ENCODE measurements at regions not wholly inside any gene's neighbourhood (a gene's known extent, or its start where the extent isn't known, plus 50 kb on each side); places are given as distances from the start of the nearest gene placed in this dataset.

GRCh38 chr10:33067917-33068316 is 109.9 kb upstream of the ITGB1 start:
- DNase-seq = no peak
- no CpG with 5 or more reads among the region's 2 CpGs for WGBS (ENCODE audit: insufficient coverage, low lambda C conversion rate)
- no peak overlapping the region for H3K4me3 ChIP-seq (ENCODE audit: low read length)
- H3K36me3 ChIP-seq (ENCODE audit: control insufficient read depth, insufficient read depth, low read length) = no peaks in the 10 kb centered on the region
- H3K4me1 ChIP-seq (ENCODE audit: control insufficient read depth, insufficient read depth, low read length) = no peaks in the 10 kb centered on the region
- no peaks in the 10 kb centered on the region for H3K27me3 ChIP-seq (ENCODE audit: control insufficient read depth, insufficient read depth, low read length)
- no peak overlapping the region for H3K27ac ChIP-seq (ENCODE audit: low read length)
- no peaks in the 10 kb centered on the region for H3K9me3 ChIP-seq (ENCODE audit: control insufficient read depth, low read depth, low read length)

GRCh38 chr10:33067481-33067880 is 109.5 kb upstream of the ITGB1 start:
- H3K4me3 ChIP-seq (ENCODE audit: low read length) = no peak overlapping the region
- no peaks in the 10 kb centered on the region for H3K36me3 ChIP-seq (ENCODE audit: control insufficient read depth, insufficient read depth, low read length)
- H3K4me1 ChIP-seq (ENCODE audit: control insufficient read depth, insufficient read depth, low read length) = no peaks in the 10 kb centered on the region
- no peaks in the 10 kb centered on the region for H3K9me3 ChIP-seq (ENCODE audit: control insufficient read depth, low read depth, low read length)
- DNase-seq = no peak
- H3K27ac ChIP-seq (ENCODE audit: low read length) = no peak overlapping the region
- no peaks in the 10 kb centered on the region for H3K27me3 ChIP-seq (ENCODE audit: control insufficient read depth, insufficient read depth, low read length)
- 100% methylated on average over 1 of the region's 2 CpGs for WGBS (ENCODE audit: insufficient coverage, low lambda C conversion rate)

GRCh38 chr10:33066558-33067236 is 108.7 kb upstream of the ITGB1 start:
- Histone ChIP-seq H3K27ac (ENCODE audit: low read length) (no peak overlapping the region), H3K27me3 (ENCODE audit: control insufficient read depth, insufficient read depth, low read length) (no peaks in the 10 kb centered on the region), H3K4me1 (ENCODE audit: control insufficient read depth, insufficient read depth, low read length) (no peaks in the 10 kb centered on the region), H3K9me3 (ENCODE audit: control insufficient read depth, low read depth, low read length) (no peaks in the 10 kb centered on the region), H3K4me3 (ENCODE audit: low read length) (no peak overlapping the region), H3K36me3 (ENCODE audit: control insufficient read depth, insufficient read depth, low read length) (no peaks in the 10 kb centered on the region)
- no peak for DNase-seq
- WGBS (ENCODE audit: insufficient coverage, low lambda C conversion rate) = 48% methylated on average over 2 of the region's 9 CpGs

GRCh38 chr10:33065111-33065510 is 107.1 kb upstream of the ITGB1 start:
- WGBS (ENCODE audit: insufficient coverage, low lambda C conversion rate) = 100% methylated on average over 1 of the region's 1 CpG
- Histone ChIP-seq H3K4me1 (ENCODE audit: control insufficient read depth, insufficient read depth, low read length) (no peaks in the 10 kb centered on the region), H3K27me3 (ENCODE audit: control insufficient read depth, insufficient read depth, low read length) (no peaks in the 10 kb centered on the region), H3K36me3 (ENCODE audit: control insufficient read depth, insufficient read depth, low read length) (no peaks in the 10 kb centered on the region), H3K4me3 (ENCODE audit: low read length) (no peak overlapping the region), H3K27ac (ENCODE audit: low read length) (no peak overlapping the region), H3K9me3 (ENCODE audit: control insufficient read depth, low read depth, low read length) (no peaks in the 10 kb centered on the region)
- no peak for DNase-seq

- DNase-seq = no peak
- no CpG with 5 or more reads among the region's 1 CpG for whole genome bisulfite sequencing (ENCODE audit: insufficient coverage, low lambda C conversion rate)
- Histone ChIP-seq H3K4me3 (ENCODE audit: low read length) (no peak overlapping the region), H3K4me1 (ENCODE audit: control insufficient read depth, insufficient read depth, low read length) (no peaks in the 10 kb centered on the region), H3K27ac (ENCODE audit: low read length) (no peak overlapping the region), H3K9me3 (ENCODE audit: control insufficient read depth, low read depth, low read length) (no peaks in the 10 kb centered on the region), H3K36me3 (ENCODE audit: control insufficient read depth, insufficient read depth, low read length) (no peaks in the 10 kb centered on the region), H3K27me3 (ENCODE audit: control insufficient read depth, insufficient read depth, low read length) (no peaks in the 10 kb centered on the region)
Observed at GRCh38 chr10:33064706-33065105, 106.7 kb upstream of the ITGB1 start.

- Histone ChIP-seq H3K4me3 (ENCODE audit: low read length) (no peak overlapping the region), H3K4me1 (ENCODE audit: control insufficient read depth, insufficient read depth, low read length) (no peaks in the 10 kb centered on the region), H3K27me3 (ENCODE audit: control insufficient read depth, insufficient read depth, low read length) (no peaks in the 10 kb centered on the region), H3K36me3 (ENCODE audit: control insufficient read depth, insufficient read depth, low read length) (no peaks in the 10 kb centered on the region), H3K27ac (ENCODE audit: low read length) (no peak overlapping the region), H3K9me3 (ENCODE audit: control insufficient read depth, low read depth, low read length) (no peaks in the 10 kb centered on the region)
- no peak for DNase-seq
- WGBS (ENCODE audit: insufficient coverage, low lambda C conversion rate) = no CpG with 5 or more reads among the region's 12 CpGs
Observed at GRCh38 chr10:33057620-33058019, 99.6 kb upstream of the ITGB1 start.

GRCh38 chr10:33056828-33057596 is 99.0 kb upstream of the ITGB1 start:
- 80% methylated on average over 1 of the region's 4 CpGs for WGBS (ENCODE audit: insufficient coverage, low lambda C conversion rate)
- Histone ChIP-seq H3K27ac (ENCODE audit: low read length) (no peak overlapping the region), H3K4me1 (ENCODE audit: control insufficient read depth, insufficient read depth, low read length) (no peaks in the 10 kb centered on the region), H3K27me3 (ENCODE audit: control insufficient read depth, insufficient read depth, low read length) (no peaks in the 10 kb centered on the region), H3K36me3 (ENCODE audit: control insufficient read depth, insufficient read depth, low read length) (no peaks in the 10 kb centered on the region), H3K4me3 (ENCODE audit: low read length) (no peak overlapping the region), H3K9me3 (ENCODE audit: control insufficient read depth, low read depth, low read length) (no peaks in the 10 kb centered on the region)
- no peak for DNase-seq

- H3K36me3 ChIP-seq (ENCODE audit: control insufficient read depth, insufficient read depth, low read length) = no peaks in the 10 kb centered on the region
- H3K4me3 ChIP-seq (ENCODE audit: low read length) = no peak overlapping the region
- no peaks in the 10 kb centered on the region for H3K9me3 ChIP-seq (ENCODE audit: control insufficient read depth, low read depth, low read length)
- no peak overlapping the region for H3K27ac ChIP-seq (ENCODE audit: low read length)
- no peaks in the 10 kb centered on the region for H3K4me1 ChIP-seq (ENCODE audit: control insufficient read depth, insufficient read depth, low read length)
- H3K27me3 ChIP-seq (ENCODE audit: control insufficient read depth, insufficient read depth, low read length) = no peaks in the 10 kb centered on the region
- DNase-seq = no peak
Observed at GRCh38 chr10:33055625-33056024, 97.6 kb upstream of the ITGB1 start.

GRCh38 chr10:33052915-33053810 is 95.1 kb upstream of the ITGB1 start:
- H3K27me3 ChIP-seq (ENCODE audit: control insufficient read depth, insufficient read depth, low read length) = no peaks in the 10 kb centered on the region
- H3K27ac ChIP-seq (ENCODE audit: low read length) = no peak overlapping the region
- DNase-seq = no peak
- no peaks in the 10 kb centered on the region for H3K4me1 ChIP-seq (ENCODE audit: control insufficient read depth, insufficient read depth, low read length)
- H3K4me3 ChIP-seq (ENCODE audit: low read length) = no peak overlapping the region
- no peaks in the 10 kb centered on the region for H3K36me3 ChIP-seq (ENCODE audit: control insufficient read depth, insufficient read depth, low read length)
- 80% methylated on average over 1 of the region's 9 CpGs for WGBS (ENCODE audit: insufficient coverage, low lambda C conversion rate)
- H3K9me3 ChIP-seq (ENCODE audit: control insufficient read depth, low read depth, low read length) = no peaks in the 10 kb centered on the region

- Histone ChIP-seq H3K4me1 (ENCODE audit: control insufficient read depth, insufficient read depth, low read length) (no peaks in the 10 kb centered on the region), H3K4me3 (ENCODE audit: low read length) (no peak overlapping the region), H3K9me3 (ENCODE audit: control insufficient read depth, low read depth, low read length) (no peaks in the 10 kb centered on the region), H3K36me3 (ENCODE audit: control insufficient read depth, insufficient read depth, low read length) (no peaks in the 10 kb centered on the region), H3K27me3 (ENCODE audit: control insufficient read depth, insufficient read depth, low read length) (no peaks in the 10 kb centered on the region), H3K27ac (ENCODE audit: low read length) (no peak overlapping the region)
- no peak for DNase-seq
- 82% methylated on average over 7 of the region's 7 CpGs for WGBS (ENCODE audit: insufficient coverage, low lambda C conversion rate)
Observed at GRCh38 chr10:33052263-33052875, 94.3 kb upstream of the ITGB1 start.

Data from large intestine (tissue), 3 donors.